ENCODE measurements at regions not wholly inside any gene's neighbourhood (a gene's known extent, or its start where the extent isn't known, plus 50 kb on each side); places are given as distances from the start of the nearest gene placed in this dataset.

DNA sequence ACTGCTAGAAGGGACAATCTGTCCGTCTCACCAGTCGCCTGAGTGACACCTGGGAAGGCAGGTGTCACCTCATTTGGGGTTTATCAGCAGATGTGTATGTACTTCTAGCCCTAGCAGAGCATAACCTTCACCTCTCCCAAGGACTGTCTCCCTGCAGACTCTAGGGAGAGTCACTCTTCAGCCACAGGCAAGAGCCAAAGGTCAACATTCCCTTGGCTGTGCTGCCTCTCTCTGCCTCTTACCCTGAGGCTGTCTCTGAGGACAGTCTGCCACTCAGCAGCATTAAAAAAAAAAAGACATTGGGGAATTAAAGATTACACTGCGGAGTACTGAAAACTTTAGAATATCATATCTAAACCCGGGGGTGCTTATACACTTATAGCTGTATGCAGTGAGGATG lies 377.7 kb upstream of the FZD8 start:
- no peak for TF ChIP-seq CTCF (IDR thresholded peaks at IDR 0.05)
- no peak for TF ChIP-seq POLR2A (IDR thresholded peaks at IDR 0.05)

Data from lower leg skin (tissue), 3 donors.